ENCODE measurements at regions not wholly inside any gene's neighbourhood (a gene's known extent, or its start where the extent isn't known, plus 50 kb on each side); places are given as distances from the start of the nearest gene placed in this dataset.
"Not testable (repeated sequence)": the region's sequence is repeated elsewhere in the genome, so short reads cannot be mapped to it uniquely, and the experiment has no call there.

GRCh38 chr20:53818457-53819177, 225.0 kb upstream of the ZNF217 start:
- DNase-seq (ENCODE audit: low read depth in 2 of 2) = no peak

- DNase-seq (ENCODE audit: low read depth in 2 of 2) = not testable (repeated sequence)
Measured at GRCh38 chr20:53817513-53817912, 223.9 kb upstream of the ZNF217 start.

- DNase-seq (ENCODE audit: low read depth in 2 of 2) = no peak
Measured at GRCh38 chr20:53816872-53817398, 223.3 kb upstream of the ZNF217 start.

- no peak for DNase-seq (ENCODE audit: low read depth in 2 of 2)
Measured at GRCh38 chr20:53815509-53815908, 221.9 kb upstream of the ZNF217 start.

GRCh38 chr20:53814060-53814459, 220.4 kb upstream of the ZNF217 start:
- no peak for DNase-seq (ENCODE audit: low read depth in 2 of 2)

- DNase-seq (ENCODE audit: low read depth in 2 of 2) = no peak
Measured at GRCh38 chr20:53813636-53814035, 220.0 kb upstream of the ZNF217 start.

- no peak for DNase-seq (ENCODE audit: low read depth in 2 of 2)
Measured at GRCh38 chr20:53811577-53811976, 217.9 kb upstream of the ZNF217 start.

GRCh38 chr20:53810661-53811355, 217.2 kb upstream of the ZNF217 start:
- DNase-seq (ENCODE audit: low read depth in 2 of 2) = no peak

- DNase-seq (ENCODE audit: low read depth in 2 of 2) = no peak
Measured at GRCh38 chr20:53809728-53810365, 216.2 kb upstream of the ZNF217 start.

GRCh38 chr20:53809217-53809616, 215.6 kb upstream of the ZNF217 start:
- no peak for DNase-seq (ENCODE audit: low read depth in 2 of 2)

- no peak for DNase-seq (ENCODE audit: low read depth in 2 of 2)
Measured at GRCh38 chr20:53808733-53809132, 215.1 kb upstream of the ZNF217 start.

GRCh38 chr20:53808302-53808701, 214.7 kb upstream of the ZNF217 start:
- DNase-seq (ENCODE audit: low read depth in 2 of 2) = not testable (repeated sequence)

GRCh38 chr20:53806683-53807401, 213.2 kb upstream of the ZNF217 start:
- no peak for DNase-seq (ENCODE audit: low read depth in 2 of 2)

GRCh38 chr20:53805895-53806384, 212.3 kb upstream of the ZNF217 start:
- no peak for DNase-seq (ENCODE audit: low read depth in 2 of 2)

- no peak for DNase-seq (ENCODE audit: low read depth in 2 of 2)
Measured at GRCh38 chr20:53804920-53805894, 211.6 kb upstream of the ZNF217 start.

GRCh38 chr20:53804308-53804707, 210.7 kb upstream of the ZNF217 start:
- DNase-seq (ENCODE audit: low read depth in 2 of 2) = not testable (repeated sequence)

- no peak for DNase-seq (ENCODE audit: low read depth in 2 of 2)
Measured at GRCh38 chr20:53803492-53804155, 210.0 kb upstream of the ZNF217 start.

GRCh38 chr20:53801609-53802370, 208.2 kb upstream of the ZNF217 start:
- DNase-seq (ENCODE audit: low read depth in 2 of 2) = no peak

GRCh38 chr20:53800883-53801604, 207.4 kb upstream of the ZNF217 start:
- DNase-seq (ENCODE audit: low read depth in 2 of 2) = no peak
